Panc1 (cell line): ENCODE measurements at regions not wholly inside any gene's neighbourhood (a gene's known extent, or its start where the extent isn't known, plus 50 kb on each side); places are given as distances from the start of the nearest gene placed in this dataset.

Experiments used
- SIN3A ChIP-seq: IDR thresholded peaks from 2 replicates; pipeline ENCODE4 v1.6.1; 2012; ENCODE audit warnings: low read depth, mild to moderate bottlenecking, low read length, moderate library complexity, borderline replicate concordance; ENCODE audit not compliant: insufficient read depth
- TF ChIP-seq, protein P1 (sequence below): fragments of 450-650 bp; IDR thresholded peaks from 2 replicates; pipeline ENCODE4 v1.5.1; 2017; ENCODE audit warnings: mild to moderate bottlenecking

DNA sequence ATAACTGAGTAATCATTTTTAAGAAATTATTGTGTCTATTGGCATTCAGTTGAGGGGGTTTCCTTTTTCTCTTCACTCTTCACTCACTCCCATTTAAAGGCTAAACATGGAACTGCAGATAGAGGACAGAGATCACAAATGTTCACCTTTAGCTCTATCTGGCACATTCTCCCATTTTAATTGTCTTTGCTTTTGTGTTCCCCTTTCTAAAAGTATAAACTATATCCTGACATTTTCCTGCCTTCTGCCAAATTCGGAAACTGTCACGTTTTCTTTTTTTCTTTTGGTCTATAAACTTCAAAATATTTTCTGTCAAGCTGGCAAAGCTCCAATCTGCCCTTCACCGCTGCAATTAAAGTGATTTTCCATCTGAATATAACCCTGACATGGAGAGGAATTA, 219.8 kb upstream of the CDKN3 start:
- TF ChIP-seq, protein P1, sequence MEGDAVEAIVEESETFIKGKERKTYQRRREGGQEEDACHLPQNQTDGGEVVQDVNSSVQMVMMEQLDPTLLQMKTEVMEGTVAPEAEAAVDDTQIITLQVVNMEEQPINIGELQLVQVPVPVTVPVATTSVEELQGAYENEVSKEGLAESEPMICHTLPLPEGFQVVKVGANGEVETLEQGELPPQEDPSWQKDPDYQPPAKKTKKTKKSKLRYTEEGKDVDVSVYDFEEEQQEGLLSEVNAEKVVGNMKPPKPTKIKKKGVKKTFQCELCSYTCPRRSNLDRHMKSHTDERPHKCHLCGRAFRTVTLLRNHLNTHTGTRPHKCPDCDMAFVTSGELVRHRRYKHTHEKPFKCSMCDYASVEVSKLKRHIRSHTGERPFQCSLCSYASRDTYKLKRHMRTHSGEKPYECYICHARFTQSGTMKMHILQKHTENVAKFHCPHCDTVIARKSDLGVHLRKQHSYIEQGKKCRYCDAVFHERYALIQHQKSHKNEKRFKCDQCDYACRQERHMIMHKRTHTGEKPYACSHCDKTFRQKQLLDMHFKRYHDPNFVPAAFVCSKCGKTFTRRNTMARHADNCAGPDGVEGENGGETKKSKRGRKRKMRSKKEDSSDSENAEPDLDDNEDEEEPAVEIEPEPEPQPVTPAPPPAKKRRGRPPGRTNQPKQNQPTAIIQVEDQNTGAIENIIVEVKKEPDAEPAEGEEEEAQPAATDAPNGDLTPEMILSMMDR = no peak
- TF ChIP-seq SIN3A = no peak
